ENCODE measurements at regions not wholly inside any gene's neighbourhood (a gene's known extent, or its start where the extent isn't known, plus 50 kb on each side); places are given as distances from the start of the nearest gene placed in this dataset.
"Not testable (repeated sequence)": the region's sequence is repeated elsewhere in the genome, so short reads cannot be mapped to it uniquely, and the experiment has no call there.

- no peak overlapping the region for H3K4me3 ChIP-seq
- H3K27me3 ChIP-seq, result no peaks in the 10 kb centered on the region; the same call in 1 of the 2 replicates
Observed at GRCh38 chr7:41565655-41566054, 137.2 kb downstream of the INHBA start.

DNA sequence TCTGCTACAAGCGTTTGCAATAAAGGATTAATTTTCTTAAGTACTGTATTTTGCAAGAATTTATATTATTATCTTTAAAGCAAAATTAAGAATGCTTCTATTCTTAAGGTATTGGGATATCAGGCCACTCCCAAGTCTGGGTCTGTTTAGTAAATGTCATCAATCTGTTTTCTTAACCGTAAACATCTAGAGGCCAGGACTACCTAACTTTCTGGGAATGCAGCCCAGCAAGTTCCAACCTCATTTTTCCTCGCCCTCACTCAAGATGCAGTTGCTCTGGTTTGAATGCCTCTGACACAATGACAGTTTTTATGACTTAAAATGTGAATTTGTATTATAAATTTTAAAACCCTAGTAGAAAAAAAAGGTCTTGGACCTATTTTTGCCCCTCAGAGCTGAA is 143.5 kb downstream of the INHBA start:
- Histone ChIP-seq H3K27me3 (no peaks in the 10 kb centered on the region; the same call in 1 of the 2 replicates), H3K4me3 (no peak overlapping the region), H3K9me3 (no peaks in the 10 kb centered on the region), H3K36me3 (no peaks in the 10 kb centered on the region)
- DNase-seq, result no peak

More at GRCh38 chr7:41565655-41566054, 137.2 kb downstream of the INHBA start:
- Histone ChIP-seq H3K9me3 (no peaks in the 10 kb centered on the region), H3K36me3 (no peaks in the 10 kb centered on the region)
- DNase-seq, result no peak

GRCh38 chr7:41554481-41554880 is 148.4 kb downstream of the INHBA start:
- no peak for DNase-seq
- H3K4me3 ChIP-seq, result no peak overlapping the region
- H3K27me3 ChIP-seq, result no peaks in the 10 kb centered on the region

GRCh38 chr7:41550046-41550445 is 152.8 kb downstream of the INHBA start:
- not testable (repeated sequence) for DNase-seq, H3K36me3 ChIP-seq, H3K4me3 ChIP-seq, H3K9me3 ChIP-seq, H3K27me3 ChIP-seq

More at GRCh38 chr7:41554481-41554880, 148.4 kb downstream of the INHBA start:
- Histone ChIP-seq H3K36me3 (no peaks in the 10 kb centered on the region), H3K9me3 (no peaks in the 10 kb centered on the region)

DNA sequence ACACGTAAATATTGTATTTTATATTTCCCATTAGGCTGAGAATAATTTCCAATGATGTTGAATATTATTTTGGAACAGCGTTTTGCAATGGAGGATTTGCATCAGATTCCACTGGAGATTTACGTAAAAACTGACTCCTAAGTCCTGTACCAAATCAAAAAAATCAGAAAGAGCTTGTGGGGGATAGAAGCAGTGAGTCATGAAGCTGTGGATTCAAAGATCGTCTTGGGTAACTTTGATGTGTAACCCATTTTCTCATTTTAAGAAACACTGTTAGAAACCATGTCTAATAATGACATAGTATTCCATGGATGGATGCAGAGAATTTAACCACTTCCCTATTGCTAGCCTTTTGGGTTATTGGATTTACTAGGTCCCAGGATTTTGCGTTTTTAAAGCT is 158.6 kb downstream of the INHBA start:
- Histone ChIP-seq H3K9me3 (no peaks in the 10 kb centered on the region), H3K27me3 (no peaks in the 10 kb centered on the region), H3K36me3 (no peaks in the 10 kb centered on the region), H3K4me3 (no peak overlapping the region)
- DNase-seq, result no peak

DNA sequence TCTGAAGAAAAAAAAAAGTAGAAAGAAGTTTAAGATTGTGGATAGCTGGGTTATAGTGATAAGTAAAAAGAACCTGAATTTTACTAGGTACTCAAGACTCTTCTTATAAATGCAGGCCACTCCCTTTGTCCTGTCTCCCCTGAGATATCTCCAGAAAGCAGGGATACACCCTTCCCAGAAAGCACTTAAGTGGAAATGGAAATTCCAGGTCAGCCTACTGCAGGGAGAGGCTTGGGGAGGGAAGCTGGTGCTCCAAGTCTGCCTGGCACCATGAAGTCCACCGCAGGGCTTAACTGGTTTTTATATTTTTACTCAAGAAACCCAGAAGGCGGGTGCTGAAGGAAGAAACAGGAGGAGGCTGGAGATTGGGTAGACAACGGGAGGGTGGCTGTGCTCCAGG is 162.3 kb downstream of the INHBA start:
- H3K9me3 ChIP-seq, result no peaks in the 10 kb centered on the region
- no peaks in the 10 kb centered on the region for H3K36me3 ChIP-seq
- H3K27me3 ChIP-seq, result no peaks in the 10 kb centered on the region
- H3K4me3 ChIP-seq, result no peak overlapping the region
- no peak for DNase-seq

GRCh38 chr7:41538810-41539724 is 163.8 kb downstream of the INHBA start:
- H3K9me3 ChIP-seq, result no peaks in the 10 kb centered on the region
- no peak for DNase-seq
- no peaks in the 10 kb centered on the region for H3K27me3 ChIP-seq
- H3K4me3 ChIP-seq, result no peak overlapping the region
- no peaks in the 10 kb centered on the region for H3K36me3 ChIP-seq

DNA sequence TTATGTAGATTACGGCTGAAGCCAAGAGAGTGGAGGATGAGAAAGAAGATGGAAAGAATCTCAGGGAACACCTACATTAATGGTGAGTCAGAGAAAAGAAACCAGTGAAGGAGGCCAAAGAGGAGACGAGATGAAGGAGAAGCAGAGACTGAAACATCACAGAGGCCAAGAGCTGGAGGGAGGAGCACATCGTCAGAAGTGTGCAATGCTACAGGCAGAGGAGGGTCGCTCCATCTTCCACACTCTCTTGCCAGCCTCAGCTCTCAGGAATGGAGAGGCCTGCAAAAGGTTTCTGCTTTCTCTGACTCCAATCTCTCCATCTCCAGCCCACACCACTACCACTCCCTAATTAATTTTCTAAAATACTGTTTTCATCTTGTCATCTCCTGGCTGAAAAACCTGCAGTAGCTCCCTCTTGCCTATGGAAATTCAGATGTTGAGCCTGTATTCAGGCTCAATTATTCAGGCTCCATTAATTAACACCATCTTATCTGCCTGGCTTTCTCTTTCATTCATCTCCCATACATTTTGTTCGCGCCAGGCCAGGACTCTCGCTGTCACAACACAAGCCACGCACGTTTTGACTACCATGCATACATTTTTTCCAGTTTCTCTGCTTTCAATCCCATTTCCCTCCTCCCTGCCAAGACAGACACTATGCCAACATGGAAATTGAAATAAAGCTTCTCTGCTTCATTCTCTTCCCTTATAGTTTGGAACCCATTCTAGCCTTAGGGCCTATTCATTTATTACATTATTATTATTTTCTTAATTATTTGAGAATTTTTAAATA is 165.8 kb downstream of the INHBA start:
- no peak for DNase-seq
- no peaks in the 10 kb centered on the region for H3K9me3 ChIP-seq
- H3K4me3 ChIP-seq, result no peak overlapping the region
- no peaks in the 10 kb centered on the region for H3K27me3 ChIP-seq
- H3K36me3 ChIP-seq, result no peaks in the 10 kb centered on the region

DNA sequence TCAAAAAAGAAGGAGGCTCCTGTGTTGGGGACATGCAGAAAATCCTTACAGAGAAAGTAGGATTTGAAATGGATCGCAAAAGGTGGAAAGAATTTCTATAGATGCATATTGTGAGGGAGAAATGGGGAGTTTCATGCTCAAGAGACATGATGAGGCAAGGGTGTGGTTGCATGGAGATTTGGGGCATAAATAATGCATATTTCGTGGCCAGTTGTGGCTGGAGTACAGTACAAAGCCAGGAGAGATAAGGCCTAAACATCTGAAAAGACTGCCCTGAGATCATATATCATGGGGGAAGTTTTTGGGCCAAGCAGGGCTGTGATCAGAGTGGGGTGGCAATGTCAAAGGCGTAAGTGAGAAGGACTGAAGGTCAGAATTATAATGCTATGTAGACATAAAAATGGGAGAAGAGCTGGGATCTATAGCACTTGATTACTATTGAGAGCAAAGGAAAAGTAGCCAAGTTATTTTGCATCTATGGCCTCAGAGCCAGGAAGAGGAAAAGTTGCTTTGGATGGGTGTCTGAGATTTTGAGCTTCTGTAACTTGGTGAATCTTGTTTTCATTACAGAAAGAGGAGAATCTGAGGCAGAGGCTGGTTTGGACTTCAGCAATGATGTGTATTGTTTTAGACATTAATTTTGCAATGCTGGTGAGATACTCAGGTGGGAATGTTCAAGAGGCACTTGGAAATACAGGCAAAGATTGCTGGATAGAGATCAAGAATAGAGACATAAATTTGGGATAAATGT is 166.6 kb downstream of the INHBA start:
- H3K36me3 ChIP-seq, result no peaks in the 10 kb centered on the region
- no peak overlapping the region for H3K4me3 ChIP-seq
- no peaks in the 10 kb centered on the region for H3K9me3 ChIP-seq
- no peak for DNase-seq
- no peaks in the 10 kb centered on the region for H3K27me3 ChIP-seq

DNA sequence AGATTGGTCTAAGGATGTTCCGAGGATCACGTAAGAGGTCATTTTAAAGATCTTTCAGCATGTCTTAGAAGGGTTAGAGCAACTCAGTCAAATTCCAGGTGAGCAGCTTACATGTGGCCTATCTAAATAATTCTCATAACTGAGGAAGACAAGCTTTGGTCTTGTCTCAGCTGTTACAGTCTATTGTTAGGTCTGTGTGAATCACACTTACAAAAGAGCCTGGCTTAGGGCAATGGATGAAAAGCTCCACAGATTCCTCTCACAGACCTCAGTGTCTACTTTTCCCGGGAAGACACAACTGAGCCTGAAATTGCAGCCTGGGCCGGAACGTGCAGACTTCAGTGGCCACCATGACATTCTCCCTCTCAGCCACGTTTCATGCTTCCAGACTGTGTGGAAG is 173.1 kb downstream of the INHBA start:
- no peak overlapping the region for H3K4me3 ChIP-seq
- H3K9me3 ChIP-seq, result no peaks in the 10 kb centered on the region
- no peak for DNase-seq
- no peaks in the 10 kb centered on the region for H3K36me3 ChIP-seq
- no peaks in the 10 kb centered on the region for H3K27me3 ChIP-seq

GRCh38 chr7:41524876-41525275 is 178.0 kb downstream of the INHBA start:
- no peak overlapping the region for H3K4me3 ChIP-seq
- no peak for DNase-seq

GRCh38 chr7:41520445-41520844 is 182.4 kb downstream of the INHBA start:
- no peaks in the 10 kb centered on the region for H3K27me3 ChIP-seq
- H3K4me3 ChIP-seq, result no peak overlapping the region
- H3K36me3 ChIP-seq, result no peaks in the 10 kb centered on the region
- no peaks in the 10 kb centered on the region for H3K9me3 ChIP-seq
- DNase-seq, result no peak

More at GRCh38 chr7:41524876-41525275, 178.0 kb downstream of the INHBA start:
- Histone ChIP-seq H3K36me3 (no peaks in the 10 kb centered on the region), H3K9me3 (no peaks in the 10 kb centered on the region), H3K27me3 (no peaks in the 10 kb centered on the region)

DNA sequence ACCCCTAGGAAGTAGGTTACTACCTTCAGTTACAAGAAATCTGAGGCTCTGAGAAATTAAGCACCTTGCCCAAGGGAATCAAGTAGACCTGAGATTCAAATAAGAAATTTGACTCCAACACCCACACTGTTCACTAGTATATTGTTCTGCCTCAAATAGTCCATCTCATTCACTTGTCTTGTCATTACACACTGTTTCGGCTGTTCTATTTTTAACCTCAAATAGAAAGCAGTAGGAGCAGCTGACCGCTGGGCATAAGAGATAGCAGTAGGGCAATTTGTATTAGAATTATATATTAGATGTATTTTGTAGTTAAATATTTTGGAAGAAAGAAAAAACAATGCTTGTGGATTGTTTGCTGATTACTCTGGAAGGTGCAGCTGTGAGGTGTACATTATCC is 185.1 kb downstream of the INHBA start:
- no peaks in the 10 kb centered on the region for H3K36me3 ChIP-seq
- no peak for DNase-seq
- no peaks in the 10 kb centered on the region for H3K27me3 ChIP-seq
- no peaks in the 10 kb centered on the region for H3K9me3 ChIP-seq
- no peak overlapping the region for H3K4me3 ChIP-seq

DNA sequence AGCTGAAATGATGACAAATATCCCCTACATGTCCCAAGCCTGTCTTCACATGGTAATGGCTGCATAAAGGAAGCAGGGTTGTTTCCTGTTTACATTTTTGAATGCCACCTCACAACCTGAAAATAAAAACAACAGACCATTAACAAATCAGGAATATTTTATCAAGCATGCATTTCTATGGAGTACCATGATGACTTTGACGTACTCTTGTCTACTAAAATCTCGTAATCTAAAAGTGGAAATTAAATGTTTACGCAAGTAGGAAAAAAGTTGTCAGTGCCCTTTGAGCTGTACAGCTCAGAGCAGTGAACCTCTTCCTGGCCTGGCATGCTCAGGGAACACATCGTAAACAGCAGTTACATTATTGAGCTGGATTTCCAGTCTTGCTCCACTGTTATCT is 194.1 kb downstream of the INHBA start:
- Histone ChIP-seq H3K27me3 (no peaks in the 10 kb centered on the region), H3K36me3 (no peaks in the 10 kb centered on the region), H3K9me3 (no peaks in the 10 kb centered on the region), H3K4me3 (no peak overlapping the region)
- DNase-seq, result no peak

- no peak for DNase-seq
- Histone ChIP-seq H3K27me3 (no peaks in the 10 kb centered on the region), H3K9me3 (no peaks in the 10 kb centered on the region), H3K4me3 (no peak overlapping the region), H3K36me3 (no peaks in the 10 kb centered on the region)
Observed at GRCh38 chr7:41507686-41508268, 195.1 kb downstream of the INHBA start.

- Histone ChIP-seq H3K4me3 (no peak overlapping the region), H3K27me3 (no peaks in the 10 kb centered on the region), H3K9me3 (no peaks in the 10 kb centered on the region), H3K36me3 (no peaks in the 10 kb centered on the region)
- no peak for DNase-seq
Observed at GRCh38 chr7:41504214-41504980, 198.5 kb downstream of the INHBA start.
